ENCODE measurements at regions not wholly inside any gene's neighbourhood (a gene's known extent, or its start where the extent isn't known, plus 50 kb on each side); places are given as distances from the start of the nearest gene placed in this dataset.

DNA sequence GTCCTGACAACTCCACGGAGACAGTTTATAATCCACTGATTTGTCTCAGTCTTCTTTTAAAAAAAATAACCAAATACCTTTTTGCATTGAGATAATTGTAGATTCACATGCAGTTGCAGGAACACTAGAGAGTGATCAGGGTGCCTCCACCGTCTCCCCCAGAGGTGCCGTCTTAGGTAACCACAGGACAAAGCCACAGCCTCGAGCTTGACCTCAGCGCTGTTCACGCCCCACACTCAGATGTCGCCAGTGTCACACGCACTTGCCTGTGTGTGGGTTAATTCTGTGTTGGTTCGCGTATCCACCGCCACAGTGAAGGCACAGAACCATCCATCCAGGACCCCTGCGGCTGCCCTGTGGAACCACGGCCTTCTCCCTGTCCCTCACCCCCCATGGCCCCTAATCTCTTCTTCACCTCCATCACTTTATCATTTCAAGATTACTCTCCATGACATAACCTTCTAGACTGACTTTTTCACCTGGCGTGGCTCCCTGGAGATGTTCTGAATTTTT is 295.0 kb upstream of the HDAC4 start:
- H3K4me3 ChIP-seq: no peak overlapping the region
- H3K36me3 ChIP-seq: no peaks in the 10 kb centered on the region
- TF ChIP-seq, protein P1, sequence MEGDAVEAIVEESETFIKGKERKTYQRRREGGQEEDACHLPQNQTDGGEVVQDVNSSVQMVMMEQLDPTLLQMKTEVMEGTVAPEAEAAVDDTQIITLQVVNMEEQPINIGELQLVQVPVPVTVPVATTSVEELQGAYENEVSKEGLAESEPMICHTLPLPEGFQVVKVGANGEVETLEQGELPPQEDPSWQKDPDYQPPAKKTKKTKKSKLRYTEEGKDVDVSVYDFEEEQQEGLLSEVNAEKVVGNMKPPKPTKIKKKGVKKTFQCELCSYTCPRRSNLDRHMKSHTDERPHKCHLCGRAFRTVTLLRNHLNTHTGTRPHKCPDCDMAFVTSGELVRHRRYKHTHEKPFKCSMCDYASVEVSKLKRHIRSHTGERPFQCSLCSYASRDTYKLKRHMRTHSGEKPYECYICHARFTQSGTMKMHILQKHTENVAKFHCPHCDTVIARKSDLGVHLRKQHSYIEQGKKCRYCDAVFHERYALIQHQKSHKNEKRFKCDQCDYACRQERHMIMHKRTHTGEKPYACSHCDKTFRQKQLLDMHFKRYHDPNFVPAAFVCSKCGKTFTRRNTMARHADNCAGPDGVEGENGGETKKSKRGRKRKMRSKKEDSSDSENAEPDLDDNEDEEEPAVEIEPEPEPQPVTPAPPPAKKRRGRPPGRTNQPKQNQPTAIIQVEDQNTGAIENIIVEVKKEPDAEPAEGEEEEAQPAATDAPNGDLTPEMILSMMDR (IDR thresholded peaks at IDR 0.05): no peak
- TF ChIP-seq POLR2A (IDR thresholded peaks at IDR 0.05) (no peak), EP300 (IDR thresholded peaks at IDR 0.05) (no peak)
- no peaks in the 10 kb centered on the region for H3K9me3 ChIP-seq
- WGBS, 2 donors: 87 to 95% methylated on average over 14 of the region's 14 CpGs
- H3K4me1 ChIP-seq: peaks cover 0 to 9% (median 0%) of the 10 kb centered on the region in 4 donors
- no peak overlapping the region for H3K27ac ChIP-seq
- DNase-seq (ENCODE audit: low spot score in 2 of 2): no peak
- H3K27me3 ChIP-seq: no peaks in the 10 kb centered on the region

DNA sequence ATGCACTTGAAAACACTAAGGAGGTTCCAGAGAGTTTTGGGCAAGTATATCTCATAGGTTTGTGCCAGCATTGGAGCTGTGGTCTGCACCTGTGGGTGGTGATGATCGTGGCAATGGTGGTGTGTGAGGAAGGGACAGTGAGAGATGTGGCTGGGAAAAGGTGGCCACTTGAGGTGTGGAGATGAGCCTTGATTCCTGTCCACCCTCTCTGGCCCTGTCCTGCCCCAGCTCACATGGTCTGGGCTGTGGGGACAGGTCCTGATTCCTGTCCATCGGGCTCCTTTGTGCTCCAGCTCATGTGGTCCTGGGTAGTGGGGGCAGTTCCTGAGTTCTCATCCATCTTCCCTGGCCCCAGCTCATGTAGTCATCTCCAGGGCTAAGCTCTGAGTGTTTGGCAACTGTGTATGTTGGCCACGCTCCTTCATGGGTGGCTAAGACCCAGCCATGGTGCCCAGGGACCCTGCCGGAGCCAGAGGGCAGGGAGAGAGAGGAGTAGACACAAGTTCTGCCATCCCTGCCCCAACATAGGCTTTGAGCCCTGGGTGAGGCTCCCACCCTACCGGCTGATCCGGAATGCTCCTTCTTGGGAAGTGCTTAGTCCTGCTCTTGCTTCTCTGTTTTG is 294.4 kb upstream of the HDAC4 start:
- H3K9me3 ChIP-seq: no peaks in the 10 kb centered on the region
- 89 to 96% methylated on average over 6 of the region's 6 CpGs for WGBS, 2 donors
- DNase-seq (ENCODE audit: low spot score in 2 of 2): no peak
- no peaks in the 10 kb centered on the region for H3K36me3 ChIP-seq
- no peaks in the 10 kb centered on the region for H3K27me3 ChIP-seq
- TF ChIP-seq POLR2A (IDR thresholded peaks at IDR 0.05) (no peak), EP300 (IDR thresholded peaks at IDR 0.05) (no peak)
- TF ChIP-seq, protein P1 (IDR thresholded peaks at IDR 0.05): no peak
- no peak overlapping the region for H3K4me3 ChIP-seq
- H3K4me1 ChIP-seq: peaks cover 0 to 10% (median 0%) of the 10 kb centered on the region in 4 donors
- no peak overlapping the region for H3K27ac ChIP-seq

DNA sequence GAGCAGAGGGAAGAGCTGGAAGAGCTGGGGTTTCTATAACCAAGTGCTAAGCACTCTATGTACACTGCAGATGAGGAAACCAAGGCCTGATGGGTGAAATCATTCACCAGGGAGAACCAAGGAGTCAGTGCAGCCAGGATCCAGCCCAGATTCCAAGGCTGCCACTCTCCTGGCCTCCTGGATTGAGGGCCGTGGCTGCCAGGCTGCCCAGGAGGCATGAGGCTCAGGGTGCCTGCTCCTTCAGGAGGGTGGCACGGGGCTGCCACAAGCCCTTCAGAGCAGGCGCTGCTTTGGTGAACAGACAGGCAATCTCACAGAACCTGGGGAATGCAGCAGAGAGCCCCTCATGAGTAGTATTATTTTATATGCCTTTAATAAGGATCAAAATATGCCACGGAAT is 293.7 kb upstream of the HDAC4 start:
- Histone ChIP-seq H3K36me3 (no peaks in the 10 kb centered on the region), H3K27me3 (no peaks in the 10 kb centered on the region), H3K9me3 (no peaks in the 10 kb centered on the region), H3K4me3 (no peak overlapping the region), H3K4me1 (peaks cover 0 to 10% (median 0%) of the 10 kb centered on the region in 4 donors), H3K27ac (no peak overlapping the region)
- no peak for TF ChIP-seq POLR2A (IDR thresholded peaks at IDR 0.05)
- TF ChIP-seq, protein P1 (IDR thresholded peaks at IDR 0.05): no peak
- no peak for TF ChIP-seq EP300 (IDR thresholded peaks at IDR 0.05)
- 78 to 84% methylated on average over 4 of the region's 4 CpGs for WGBS, 2 donors
- DNase-seq (ENCODE audit: low spot score in 2 of 2): no peak

DNA sequence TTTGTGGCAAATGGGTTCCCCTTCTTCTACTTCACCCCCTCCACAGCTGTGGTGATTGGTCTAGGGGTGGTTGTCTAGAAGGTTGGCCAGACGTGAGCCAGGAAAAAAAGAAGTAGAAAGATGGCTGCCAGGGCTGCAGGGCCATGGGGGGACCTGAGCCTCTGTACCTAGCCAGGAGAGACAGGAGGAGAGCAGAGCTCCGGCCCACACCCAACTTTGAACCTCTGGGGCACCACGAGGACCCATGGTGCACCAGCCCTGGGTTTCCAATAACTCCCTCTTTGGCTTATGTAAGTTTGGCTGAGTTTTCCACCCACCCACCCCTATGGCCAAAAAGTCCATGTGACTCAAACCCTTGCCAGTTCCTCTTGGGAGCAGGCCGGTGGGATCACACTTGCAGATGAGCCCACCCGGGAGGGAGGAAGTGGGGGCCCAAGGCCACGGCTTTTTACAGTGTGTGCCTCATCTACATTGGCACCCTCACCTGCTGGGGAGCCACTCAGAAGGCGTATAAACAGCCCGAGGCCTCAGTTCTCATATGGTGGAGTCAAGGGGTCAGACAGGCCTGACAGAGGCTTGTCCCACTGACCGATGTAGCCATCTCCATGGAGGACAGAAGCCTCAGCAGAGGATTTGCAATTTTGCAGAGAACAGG is 293.1 kb upstream of the HDAC4 start:
- peaks cover 0 to 10% (median 0%) of the 10 kb centered on the region in 4 donors for H3K4me1 ChIP-seq
- TF ChIP-seq EP300 (IDR thresholded peaks at IDR 0.05) (no peak), POLR2A (IDR thresholded peaks at IDR 0.05) (no peak)
- TF ChIP-seq, protein P1 (IDR thresholded peaks at IDR 0.05): no peak
- H3K36me3 ChIP-seq: no peaks in the 10 kb centered on the region
- no peaks in the 10 kb centered on the region for H3K27me3 ChIP-seq
- no peak overlapping the region for H3K4me3 ChIP-seq
- DNase-seq (ENCODE audit: low spot score in 2 of 2): no peak
- no peaks in the 10 kb centered on the region for H3K9me3 ChIP-seq
- H3K27ac ChIP-seq: no peak overlapping the region
- WGBS, 2 donors: 90 to 98% methylated on average over 8 to 9 of the region's 9 CpGs

DNA sequence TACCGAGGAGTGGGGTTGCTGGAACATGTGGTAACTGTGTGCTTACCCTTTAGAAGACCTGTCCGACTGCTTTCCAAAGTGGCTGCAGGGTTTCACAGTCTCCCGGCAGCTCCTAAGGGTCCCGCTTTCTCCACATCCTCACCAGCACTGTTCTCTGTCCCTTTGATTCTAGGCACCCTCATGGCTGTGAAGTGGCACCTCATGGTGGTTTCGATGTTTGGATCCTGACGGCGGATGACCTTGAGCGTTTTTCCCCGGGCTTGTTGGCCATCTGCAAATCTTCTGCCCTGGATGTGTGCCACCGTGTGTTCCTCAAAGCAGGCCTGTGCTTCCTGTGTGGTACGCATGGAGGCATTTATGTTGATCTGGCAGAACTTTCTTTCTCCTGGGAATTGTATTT is 292.5 kb upstream of the HDAC4 start:
- Histone ChIP-seq H3K27me3 (no peaks in the 10 kb centered on the region), H3K36me3 (no peaks in the 10 kb centered on the region), H3K9me3 (no peaks in the 10 kb centered on the region), H3K27ac (no peak overlapping the region), H3K4me3 (no peak overlapping the region), H3K4me1 (peaks cover 0 to 13% (median 0%) of the 10 kb centered on the region in 4 donors)
- DNase-seq (ENCODE audit: low spot score in 2 of 2): no peak
- TF ChIP-seq EP300 (IDR thresholded peaks at IDR 0.05) (no peak), POLR2A (IDR thresholded peaks at IDR 0.05) (no peak)
- TF ChIP-seq, protein P1 (IDR thresholded peaks at IDR 0.05): no peak
- WGBS, 2 donors: 83 to 90% methylated on average over 11 of the region's 11 CpGs

Measured in tibial nerve (tissue), 4 donors.